T-helper 2 cell treated with Interferon-gamma antibody and Interleukin-4, amounts not matched to agents 5 μg/mL and 100 μg/mL, for 36 hours (primary cell): ENCODE measurements at regions not wholly inside any gene's neighbourhood (a gene's known extent, or its start where the extent isn't known, plus 50 kb on each side); places are given as distances from the start of the nearest gene placed in this dataset.

Experiments
- DNase-seq: peaks from one replicate; pipeline ENCODE4 v3.0.0; 2021; ENCODE audit warnings: low spot score
- H3K27ac Mint-ChIP-seq: one replicate; pipeline ENCODE4 v1.8.0; 2021; ENCODE audit warnings: mild to moderate bottlenecking, mixed read lengths
- H3K27me3 Mint-ChIP-seq: one replicate; pipeline ENCODE4 v1.8.0; 2021; ENCODE audit warnings: low read depth, mixed read lengths
- H3K36me3 Mint-ChIP-seq: one replicate; pipeline ENCODE4 v1.8.0; 2021; ENCODE audit warnings: low read depth, mixed read lengths
- H3K4me1 Mint-ChIP-seq: one replicate; pipeline ENCODE4 v1.8.0; 2021; ENCODE audit warnings: low read depth, mixed read lengths
- H3K4me3 Mint-ChIP-seq: one replicate; pipeline ENCODE4 v1.8.0; 2022; ENCODE audit warnings: mild to moderate bottlenecking, moderate library complexity, mixed read lengths
- H3K9me3 Mint-ChIP-seq: one replicate; pipeline ENCODE4 v1.8.0; 2021; ENCODE audit warnings: mixed read lengths

DNA sequence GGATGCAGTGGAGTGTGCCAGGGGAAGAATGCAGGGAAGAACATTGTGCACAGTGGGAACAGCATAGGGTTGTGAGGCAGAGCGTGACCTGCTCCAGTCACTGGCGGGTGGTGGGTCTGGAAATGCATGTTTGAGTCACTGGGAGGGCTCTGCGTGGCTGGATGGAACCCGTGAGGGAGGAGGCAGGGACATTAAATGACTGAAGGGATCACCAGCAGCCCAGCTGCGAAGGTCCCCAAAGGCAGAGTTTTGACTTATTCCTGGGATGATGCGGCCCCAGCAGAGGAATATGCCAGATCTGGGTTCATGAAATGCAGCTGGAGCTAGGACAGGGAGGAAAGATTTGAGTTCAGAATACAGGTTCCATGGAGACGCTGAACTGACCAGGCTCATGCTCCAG lies 104.0 kb upstream of the FGF3 start:
- no peak overlapping the region for H3K4me3 Mint-ChIP-seq
- peaks cover 32% of the 10 kb centered on the region for H3K27me3 Mint-ChIP-seq
- H3K36me3 Mint-ChIP-seq, result no peaks in the 10 kb centered on the region
- no peak overlapping the region for H3K27ac Mint-ChIP-seq
- H3K4me1 Mint-ChIP-seq, result peaks cover 4% of the 10 kb centered on the region
- no peak for DNase-seq
- no peaks in the 10 kb centered on the region for H3K9me3 Mint-ChIP-seq

DNA sequence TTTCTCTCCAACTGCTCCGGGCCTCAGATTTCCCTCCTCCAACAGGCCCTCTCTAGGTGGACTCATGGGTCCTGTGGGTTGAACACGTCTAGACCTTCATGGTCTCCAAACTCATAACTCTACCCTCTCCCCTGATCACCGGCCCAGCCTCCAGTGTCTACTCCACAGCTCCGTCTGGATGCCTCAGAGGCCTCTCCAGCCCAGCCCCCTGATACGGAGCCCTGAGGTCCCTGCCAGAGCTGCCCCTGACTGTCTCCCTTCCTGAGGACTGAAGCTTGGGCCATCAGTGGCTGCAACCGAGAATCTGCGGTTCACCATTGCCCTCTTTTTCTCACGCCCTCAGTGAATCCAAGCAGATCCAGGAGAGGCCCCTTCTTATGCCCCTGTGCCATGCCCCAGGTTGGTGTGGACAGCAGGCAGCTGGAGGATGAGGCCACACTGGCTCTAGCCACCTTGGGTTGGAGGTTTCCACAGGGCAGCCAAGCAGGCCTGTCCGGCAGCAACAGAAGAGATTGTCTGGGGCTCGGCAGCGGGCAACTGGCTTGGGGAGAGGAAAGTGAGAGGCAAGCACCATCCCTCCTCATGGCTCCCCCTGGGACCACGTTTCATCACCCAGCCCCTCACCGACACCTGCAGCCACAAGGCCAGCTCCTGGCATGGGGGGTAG lies 104.6 kb upstream of the FGF3 start:
- no peak overlapping the region for H3K4me3 Mint-ChIP-seq
- no peaks in the 10 kb centered on the region for H3K9me3 Mint-ChIP-seq
- H3K27ac Mint-ChIP-seq, result no peak overlapping the region
- peaks cover 4% of the 10 kb centered on the region for H3K4me1 Mint-ChIP-seq
- H3K36me3 Mint-ChIP-seq, result no peaks in the 10 kb centered on the region
- DNase-seq, result no peak
- H3K27me3 Mint-ChIP-seq, result peaks cover 32% of the 10 kb centered on the region

DNA sequence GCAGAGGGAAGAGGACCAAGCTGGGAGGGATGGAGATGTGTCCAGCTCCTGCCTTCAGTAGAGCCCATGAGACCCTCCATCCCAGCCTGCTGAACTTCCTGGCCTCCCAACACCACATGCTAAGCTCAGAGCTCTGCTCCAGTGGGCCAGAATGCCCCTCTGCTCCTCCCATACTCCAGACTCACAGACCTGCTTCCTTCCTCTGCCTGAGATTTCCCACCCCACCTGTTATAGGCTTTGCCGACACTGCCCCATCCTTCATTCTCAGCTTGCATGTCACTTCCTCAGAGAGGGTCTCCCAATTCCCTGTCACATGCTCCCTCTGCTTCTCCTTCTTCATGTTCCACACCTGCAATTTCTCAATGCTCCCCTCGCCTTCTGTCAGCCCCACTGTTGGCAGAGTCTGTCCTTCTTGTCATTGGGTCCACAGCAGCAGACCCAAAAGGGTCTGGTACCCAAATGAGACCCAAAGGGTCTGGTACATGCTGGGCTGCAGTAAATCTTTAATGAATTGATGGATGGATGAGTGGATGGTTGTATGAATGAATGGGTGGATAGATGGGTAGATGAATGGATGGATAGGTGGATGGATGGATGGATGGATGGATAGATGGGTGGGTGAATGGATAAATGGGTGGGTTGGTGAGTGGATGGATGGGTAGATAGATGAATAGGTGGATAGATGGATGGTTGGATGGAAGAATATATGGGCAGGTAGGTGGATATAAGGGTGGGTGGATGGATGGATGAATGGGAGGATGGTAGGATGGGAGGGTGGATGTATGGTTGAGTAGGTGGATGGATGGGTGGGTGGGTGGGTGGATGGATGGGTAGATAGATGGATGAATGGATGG lies 105.3 kb upstream of the FGF3 start:
- Mint-ChIP-seq H3K27ac (no peak overlapping the region), H3K9me3 (no peaks in the 10 kb centered on the region), H3K4me3 (no peak overlapping the region), H3K27me3 (peaks cover 32% of the 10 kb centered on the region), H3K4me1 (peaks cover 4% of the 10 kb centered on the region), H3K36me3 (no peaks in the 10 kb centered on the region)
- DNase-seq, result no peak

DNA sequence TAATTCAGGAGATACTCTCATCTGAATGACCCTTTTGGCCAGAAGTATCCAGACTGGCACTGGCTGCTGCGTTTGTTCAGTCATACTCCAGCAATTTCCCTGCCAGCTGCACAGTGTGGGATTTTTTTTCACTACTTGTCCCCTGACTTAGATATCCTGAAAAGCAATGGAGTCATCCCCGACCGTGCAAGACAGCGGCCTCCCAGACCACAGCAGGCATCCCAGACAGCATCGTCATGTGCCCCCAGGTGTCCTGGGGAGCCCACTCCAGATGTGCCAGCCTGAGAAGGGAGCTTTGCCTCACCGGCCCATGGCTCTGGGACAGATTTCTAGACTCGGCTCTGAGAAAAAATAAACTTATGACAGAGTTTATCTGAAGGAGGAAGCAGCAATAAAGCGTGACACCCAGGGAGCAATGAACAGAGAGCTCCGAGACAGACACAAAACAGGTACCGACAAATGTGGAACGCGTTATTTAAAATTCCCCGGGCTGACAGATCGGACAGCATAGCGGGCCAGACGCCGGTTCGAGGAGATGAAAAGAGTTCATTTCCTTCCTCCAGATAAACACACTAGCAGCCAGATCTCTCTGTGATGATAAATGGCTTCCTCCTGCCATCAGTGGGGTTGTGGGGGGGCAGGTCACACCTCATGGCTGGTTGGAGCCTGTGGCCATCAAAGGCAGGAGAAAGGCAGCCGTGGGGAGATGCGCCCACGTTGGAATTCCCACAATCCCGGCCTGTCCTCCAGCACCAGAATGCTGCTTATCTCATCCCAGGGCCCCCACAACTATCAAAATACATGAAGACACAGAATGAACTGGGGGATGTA lies 106.4 kb upstream of the FGF3 start:
- no peak for DNase-seq
- Mint-ChIP-seq H3K4me3 (no peak overlapping the region), H3K27me3 (peaks cover 32% of the 10 kb centered on the region), H3K9me3 (no peaks in the 10 kb centered on the region), H3K36me3 (no peaks in the 10 kb centered on the region), H3K4me1 (peaks cover 4% of the 10 kb centered on the region), H3K27ac (no peak overlapping the region)

DNA sequence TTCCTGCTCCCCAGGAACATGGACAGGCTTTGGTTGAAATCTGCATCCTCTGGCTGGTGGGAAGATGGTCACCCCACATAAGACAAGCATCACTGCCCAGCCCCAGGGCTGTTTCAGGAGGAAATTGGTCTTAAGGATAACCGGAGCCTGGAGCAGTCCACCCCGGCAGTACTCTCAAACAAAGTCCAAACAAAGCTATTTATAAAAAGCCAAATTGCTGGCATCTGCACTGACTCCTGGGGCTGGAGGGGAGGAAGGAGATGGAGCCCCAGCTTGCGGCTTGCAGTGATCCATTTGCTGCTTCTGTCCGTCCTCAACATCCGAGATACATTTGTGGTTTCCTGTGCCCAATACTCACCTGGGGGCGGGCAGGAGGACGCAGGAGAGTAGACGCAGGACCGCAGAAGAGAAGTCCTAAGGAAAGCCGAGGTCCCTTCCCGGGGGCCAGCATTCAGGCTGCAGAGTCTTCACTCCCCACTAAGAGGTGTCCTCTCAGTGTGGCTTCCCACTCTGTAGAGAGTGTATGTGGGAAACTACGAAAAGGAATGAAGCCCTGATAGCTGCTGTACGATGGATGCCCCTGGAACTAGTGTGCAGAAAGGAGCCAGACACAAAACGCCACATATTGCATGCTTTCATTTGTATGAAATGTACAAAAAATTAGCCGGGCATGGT lies 107.3 kb upstream of the FGF3 start:
- peaks cover 32% of the 10 kb centered on the region for H3K27me3 Mint-ChIP-seq
- H3K4me3 Mint-ChIP-seq, result no peak overlapping the region
- no peak for DNase-seq
- no peak overlapping the region for H3K27ac Mint-ChIP-seq
- H3K36me3 Mint-ChIP-seq, result no peaks in the 10 kb centered on the region
- H3K9me3 Mint-ChIP-seq, result no peaks in the 10 kb centered on the region
- H3K4me1 Mint-ChIP-seq, result peaks cover 4% of the 10 kb centered on the region

DNA sequence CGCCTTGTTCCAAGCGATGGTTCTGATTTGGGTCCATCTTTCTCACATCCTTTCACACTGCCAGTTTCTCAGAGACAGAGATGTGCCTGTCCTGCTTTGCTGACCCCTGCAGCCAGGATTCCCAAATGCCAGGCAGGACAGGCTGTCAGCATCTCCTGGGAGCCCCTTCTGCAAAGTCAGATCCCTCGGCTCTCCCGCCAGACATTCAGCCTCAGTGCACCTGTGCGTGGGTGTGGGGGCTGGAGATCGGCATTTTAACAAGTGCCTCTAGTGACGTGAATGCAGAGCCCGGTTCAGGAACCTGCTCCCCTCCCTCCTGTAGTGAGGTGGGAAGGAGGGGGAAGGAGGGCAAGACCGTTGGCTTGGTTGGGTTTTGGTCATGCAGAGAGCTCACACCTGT lies 108.9 kb upstream of the FGF3 start:
- Mint-ChIP-seq H3K27ac (no peak overlapping the region), H3K4me1 (peaks cover 4% of the 10 kb centered on the region), H3K36me3 (no peaks in the 10 kb centered on the region), H3K9me3 (no peaks in the 10 kb centered on the region), H3K27me3 (peaks cover 32% of the 10 kb centered on the region), H3K4me3 (no peak overlapping the region)
- no peak for DNase-seq

DNA sequence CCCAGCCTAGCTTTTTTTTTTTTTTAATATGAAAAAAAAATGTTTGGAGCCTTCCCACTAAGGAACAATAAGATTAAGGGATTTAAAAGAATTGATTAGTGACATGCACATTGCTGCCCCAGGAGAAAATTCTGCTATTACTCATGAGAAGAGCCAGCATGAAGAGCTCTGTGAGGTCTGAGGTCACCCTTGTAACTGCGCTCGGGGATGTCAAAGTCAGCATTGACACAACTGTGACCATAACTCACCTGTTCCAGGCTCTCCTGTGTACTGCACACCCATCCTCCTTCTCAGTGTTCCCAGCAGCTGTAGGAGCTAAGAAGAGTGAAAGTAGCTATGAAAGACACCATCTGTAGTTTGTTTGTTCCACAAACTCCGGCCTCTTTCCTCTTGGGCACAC lies 109.8 kb upstream of the FGF3 start:
- Mint-ChIP-seq H3K27me3 (peaks cover 35% of the 10 kb centered on the region), H3K36me3 (no peaks in the 10 kb centered on the region), H3K4me1 (peaks cover 4% of the 10 kb centered on the region), H3K4me3 (no peak overlapping the region), H3K27ac (no peak overlapping the region), H3K9me3 (no peaks in the 10 kb centered on the region)
- DNase-seq, result no peak

DNA sequence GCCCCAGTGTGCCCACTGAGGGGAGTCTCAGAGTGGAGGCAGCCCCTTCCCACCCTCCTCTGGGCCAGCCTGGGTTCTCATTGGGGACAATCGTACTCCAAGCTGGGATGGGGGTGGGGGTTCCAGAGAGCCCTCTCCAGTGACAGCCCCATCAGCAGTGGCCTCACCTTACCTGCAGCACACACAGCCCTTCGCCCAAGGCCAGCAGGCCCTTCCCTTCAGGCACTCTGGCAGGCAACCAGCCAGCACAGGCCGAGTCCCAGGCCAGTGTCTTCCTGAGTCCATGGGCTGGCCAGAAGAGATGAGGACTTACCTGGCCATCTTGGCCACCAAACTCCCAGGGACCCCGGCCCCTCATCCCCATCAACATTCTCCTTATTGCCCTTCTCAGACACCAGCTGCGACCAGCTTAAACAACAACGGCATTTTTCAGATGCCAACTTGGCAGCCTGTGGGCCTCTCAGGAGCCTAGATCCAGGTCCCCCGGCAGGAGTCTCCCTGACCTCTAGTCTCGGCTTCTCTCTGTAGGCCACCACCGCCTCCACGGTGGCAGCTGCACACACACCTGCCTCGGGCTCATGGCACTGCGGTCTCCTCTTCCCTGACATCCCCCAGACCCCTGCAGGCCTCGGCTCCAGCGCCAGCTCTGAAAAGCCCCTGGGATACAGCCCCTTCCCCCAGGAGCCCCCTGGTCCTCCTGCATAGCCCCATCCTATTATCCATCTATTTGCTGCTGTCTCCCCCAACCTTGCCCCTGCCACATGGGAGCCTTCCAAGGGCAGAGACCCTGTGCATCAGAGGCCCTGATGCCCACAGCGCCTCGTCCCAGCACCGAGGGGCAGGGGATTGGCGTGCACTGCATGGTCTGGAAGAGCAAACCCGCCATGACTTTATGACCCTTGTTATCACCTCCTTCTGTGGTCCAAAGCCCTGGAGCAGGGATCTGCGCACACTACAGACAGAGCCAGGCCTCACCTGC lies 111.2 kb upstream of the FGF3 start:
- H3K27ac Mint-ChIP-seq, result no peak overlapping the region
- no peaks in the 10 kb centered on the region for H3K9me3 Mint-ChIP-seq
- H3K4me3 Mint-ChIP-seq, result no peak overlapping the region
- DNase-seq, result no peak
- no peaks in the 10 kb centered on the region for H3K36me3 Mint-ChIP-seq
- peaks cover 4% of the 10 kb centered on the region for H3K4me1 Mint-ChIP-seq
- H3K27me3 Mint-ChIP-seq, result peaks cover 23% of the 10 kb centered on the region

DNA sequence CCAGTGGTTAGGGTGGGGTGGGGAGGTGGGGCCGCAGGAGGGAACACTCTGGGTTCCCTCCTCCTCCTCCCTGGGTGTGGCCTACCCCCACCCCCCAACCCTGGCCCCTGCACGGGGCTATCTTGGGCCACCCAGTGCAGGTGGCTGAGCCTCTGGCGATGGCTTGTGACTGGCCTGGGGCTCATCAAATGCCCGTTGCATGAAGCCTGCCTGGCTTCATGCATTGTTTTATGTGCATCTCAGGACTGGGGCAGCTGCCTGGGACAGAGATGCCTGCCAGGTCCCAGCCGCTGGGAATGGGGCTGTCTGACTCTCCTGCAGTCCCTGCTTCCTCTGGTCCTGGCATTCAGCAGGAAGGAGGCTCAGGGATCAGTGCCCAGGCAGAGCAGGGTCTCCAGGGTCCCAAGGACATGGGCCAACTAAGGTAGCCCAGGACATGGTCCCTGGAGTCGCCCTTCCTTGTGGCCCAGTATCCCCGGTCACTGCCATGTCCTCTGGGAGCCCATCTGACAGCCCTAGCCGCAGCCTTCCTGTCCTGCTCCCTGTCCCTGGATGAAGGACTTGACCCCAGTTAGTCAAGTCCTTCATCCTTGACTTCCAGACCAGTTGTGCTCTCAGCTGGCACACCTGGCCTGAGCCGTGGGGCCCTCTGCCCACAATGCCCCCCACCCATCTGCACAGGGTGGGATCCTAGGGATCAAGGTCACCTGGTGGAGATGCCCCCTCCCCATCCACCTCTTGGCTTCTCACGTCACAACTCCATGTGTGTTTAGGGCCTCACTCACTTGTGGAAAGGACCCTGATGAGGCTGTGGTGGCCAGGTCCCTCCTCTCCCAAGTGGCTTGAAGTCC lies 112.1 kb upstream of the FGF3 start:
- no peak overlapping the region for H3K27ac Mint-ChIP-seq
- no peak overlapping the region for H3K4me3 Mint-ChIP-seq
- H3K36me3 Mint-ChIP-seq, result no peaks in the 10 kb centered on the region
- H3K4me1 Mint-ChIP-seq, result no peaks in the 10 kb centered on the region
- peaks cover 17% of the 10 kb centered on the region for H3K27me3 Mint-ChIP-seq
- H3K9me3 Mint-ChIP-seq, result no peaks in the 10 kb centered on the region
- DNase-seq, result no peak

DNA sequence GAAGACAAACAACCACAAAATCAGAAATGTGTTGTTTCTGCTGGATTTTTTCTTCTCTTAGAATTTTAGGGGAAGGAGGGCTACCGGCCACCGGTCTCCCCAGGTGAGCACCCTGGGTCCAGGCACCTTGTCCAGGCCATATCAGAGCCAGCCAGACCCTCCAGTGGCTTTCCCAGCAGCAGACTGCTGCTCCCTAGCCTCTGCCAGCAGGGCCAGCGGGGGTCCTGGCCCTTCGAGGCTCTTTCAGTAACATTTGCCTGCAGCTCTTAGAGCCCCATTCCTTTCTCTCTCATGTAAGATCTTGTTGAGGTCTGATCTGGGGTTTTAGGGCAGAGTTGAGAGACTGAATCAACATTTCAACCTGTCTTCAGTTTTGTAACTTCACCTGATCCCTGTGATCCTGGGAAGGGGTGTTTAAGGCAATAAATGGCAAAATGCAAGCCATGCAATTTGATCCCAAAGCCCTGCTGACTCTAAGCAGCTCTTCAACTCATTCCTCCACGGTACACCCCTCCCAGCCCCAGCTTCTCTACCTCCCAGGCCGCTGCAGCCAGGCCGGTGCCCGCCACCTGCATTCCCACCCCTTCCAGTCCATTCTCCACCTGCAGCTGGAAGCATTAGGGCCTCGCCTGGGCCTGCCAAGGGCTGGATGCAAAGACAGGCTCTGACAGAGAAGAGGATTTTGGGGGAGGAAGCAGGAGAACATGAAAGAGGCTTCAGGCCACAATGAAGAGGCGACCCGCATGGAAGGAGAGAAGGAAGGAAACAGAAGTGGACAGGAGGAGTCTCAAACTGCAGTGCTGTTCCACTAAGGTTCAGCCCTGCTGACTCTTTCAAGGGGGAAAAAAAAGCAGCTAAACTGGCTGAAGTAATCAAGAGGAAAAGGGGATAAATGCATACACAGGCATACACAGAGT lies 113.0 kb upstream of the FGF3 start:
- H3K9me3 Mint-ChIP-seq, result no peaks in the 10 kb centered on the region
- no peaks in the 10 kb centered on the region for H3K36me3 Mint-ChIP-seq
- H3K27ac Mint-ChIP-seq, result no peak overlapping the region
- DNase-seq, result no peak
- peaks cover 13% of the 10 kb centered on the region for H3K27me3 Mint-ChIP-seq
- no peak overlapping the region for H3K4me3 Mint-ChIP-seq
- no peaks in the 10 kb centered on the region for H3K4me1 Mint-ChIP-seq

DNA sequence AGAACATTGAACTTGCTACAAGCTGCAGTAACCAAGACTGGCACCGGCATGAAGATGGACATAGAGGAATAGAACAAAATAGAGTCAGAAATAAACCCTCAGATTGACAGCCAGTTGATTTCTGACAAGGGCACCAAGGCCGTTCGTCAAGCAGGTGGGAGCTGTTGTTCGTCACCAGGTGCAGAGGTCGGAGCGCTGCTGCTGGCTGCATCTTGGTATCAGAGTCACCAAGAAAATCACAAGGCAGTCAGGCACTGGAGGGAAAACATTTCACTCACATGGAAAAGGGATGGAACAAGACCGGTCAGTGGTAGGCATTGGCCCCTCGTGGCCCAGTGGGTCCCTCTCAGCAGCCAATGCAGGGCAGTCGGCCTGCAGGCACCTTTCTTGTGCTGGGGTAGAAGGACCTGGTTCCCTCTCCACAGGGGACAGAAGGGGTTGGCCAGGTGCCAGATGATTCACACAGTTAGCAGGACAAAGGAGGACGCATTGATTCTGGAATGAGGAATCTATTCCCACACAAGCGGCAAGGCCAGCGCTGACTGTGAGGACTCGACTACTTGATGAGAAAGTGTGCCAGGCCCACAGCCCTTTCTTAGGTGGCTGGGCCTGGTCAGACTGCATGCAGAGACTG lies 115.8 kb upstream of the FGF3 start:
- Mint-ChIP-seq H3K27ac (no peak overlapping the region), H3K27me3 (peaks cover 7% of the 10 kb centered on the region), H3K4me1 (no peaks in the 10 kb centered on the region), H3K36me3 (no peaks in the 10 kb centered on the region), H3K9me3 (no peaks in the 10 kb centered on the region), H3K4me3 (no peak overlapping the region)
- no peak for DNase-seq
